Activated T-helper 1 cell treated with anti-CD3 and anti-CD28 coated beads, Interleukin-12 subunit alpha, Interleukin-12 subunit beta, Interleukin-2, Interleukin-4 antibody, amounts not matched to agents 30 ng/mL and 10 ng/mL and 1 ng/mL, durations not matched to agents 14 hours and 24 hours and 36 hours (primary cell): ENCODE measurements at regions not wholly inside any gene's neighbourhood (a gene's known extent, or its start where the extent isn't known, plus 50 kb on each side); places are given as distances from the start of the nearest gene placed in this dataset.
"Not testable (repeated sequence)": the region's sequence is repeated elsewhere in the genome, so short reads cannot be mapped to it uniquely, and the experiment has no call there.

Experiments used
- DNase-seq: peaks from one replicate; pipeline ENCODE4 v3.0.0; 2021; ENCODE audit warnings: low spot score
- H3K27ac Mint-ChIP-seq: one replicate; pipeline ENCODE4 v1.8.0; 2021; ENCODE audit warnings: mild to moderate bottlenecking, mixed read lengths
- H3K27me3 Mint-ChIP-seq: one replicate; pipeline ENCODE4 v1.8.0; 2022; ENCODE audit warnings: mild to moderate bottlenecking, moderate library complexity, mixed read lengths; ENCODE audit not compliant: insufficient read depth
- H3K36me3 Mint-ChIP-seq: one replicate; pipeline ENCODE4 v1.8.0; 2021; ENCODE audit warnings: low read depth, mixed read lengths
- H3K4me1 Mint-ChIP-seq: one replicate; pipeline ENCODE4 v1.8.0; 2021; ENCODE audit warnings: low read depth, mixed read lengths
- H3K4me3 Mint-ChIP-seq: one replicate; pipeline ENCODE4 v1.8.0; 2021; ENCODE audit warnings: mild to moderate bottlenecking, moderate library complexity, mixed read lengths
- H3K9me3 Mint-ChIP-seq: one replicate; pipeline ENCODE4 v1.8.0; 2021; ENCODE audit warnings: mixed read lengths
- intact Hi-C: fragments of 100-400 bp; cut with micrococcal nuclease; formaldehyde crosslinking; loops from one replicate; pipeline ENCODE4 v1.15.1; 2024

GRCh38 chr18:4781873-4782272 lies 326.8 kb upstream of the DLGAP1 start:
- Mint-ChIP-seq H3K4me3 (no peak overlapping the region), H3K9me3 (peaks cover 6% of the 10 kb centered on the region), H3K27ac (no peak overlapping the region), H3K4me1 (no peaks in the 10 kb centered on the region), H3K36me3 (no peaks in the 10 kb centered on the region), H3K27me3 (no peaks in the 10 kb centered on the region)
- intact Hi-C loops = no loop called here
- DNase-seq = no peak

GRCh38 chr18:4765401-4765800 lies 310.3 kb upstream of the DLGAP1 start:
- Mint-ChIP-seq H3K9me3 (peaks cover 12% of the 10 kb centered on the region), H3K4me3 (no peak overlapping the region), H3K36me3 (no peaks in the 10 kb centered on the region), H3K27ac (no peak overlapping the region), H3K27me3 (no peaks in the 10 kb centered on the region), H3K4me1 (no peaks in the 10 kb centered on the region)
- DNase-seq = no peak
- intact Hi-C loops = no loop called here

GRCh38 chr18:4762330-4762729 lies 307.2 kb upstream of the DLGAP1 start:
- no peaks in the 10 kb centered on the region for H3K36me3 Mint-ChIP-seq

GRCh38 chr18:4758980-4759379 lies 303.9 kb upstream of the DLGAP1 start:
- H3K9me3 Mint-ChIP-seq = peaks cover 23% of the 10 kb centered on the region

More at GRCh38 chr18:4762330-4762729, 307.2 kb upstream of the DLGAP1 start:
- Mint-ChIP-seq H3K9me3 (peaks cover 15% of the 10 kb centered on the region), H3K4me1 (no peaks in the 10 kb centered on the region), H3K27ac (no peak overlapping the region), H3K4me3 (no peak overlapping the region), H3K27me3 (no peaks in the 10 kb centered on the region)
- no peak for DNase-seq
- intact Hi-C loops = no loop called here

GRCh38 chr18:4755848-4756247 lies 300.7 kb upstream of the DLGAP1 start:
- Mint-ChIP-seq H3K4me3 (no peak overlapping the region), H3K27ac (no peak overlapping the region)
- intact Hi-C loops = no loop called here

More at GRCh38 chr18:4758980-4759379, 303.9 kb upstream of the DLGAP1 start:
- no peaks in the 10 kb centered on the region for H3K36me3 Mint-ChIP-seq
- H3K4me1 Mint-ChIP-seq = no peaks in the 10 kb centered on the region
- intact Hi-C loops = no loop called here
- H3K27me3 Mint-ChIP-seq = no peaks in the 10 kb centered on the region
- H3K27ac Mint-ChIP-seq = no peak overlapping the region
- H3K4me3 Mint-ChIP-seq = no peak overlapping the region
- DNase-seq = no peak

GRCh38 chr18:4753151-4753550 lies 298.0 kb upstream of the DLGAP1 start:
- H3K4me1 Mint-ChIP-seq, H3K36me3 Mint-ChIP-seq, intact Hi-C loops, DNase-seq, H3K4me3 Mint-ChIP-seq, H3K27ac Mint-ChIP-seq, H3K27me3 Mint-ChIP-seq: not testable (repeated sequence)
- peaks cover 34% of the 10 kb centered on the region for H3K9me3 Mint-ChIP-seq

More at GRCh38 chr18:4755848-4756247, 300.7 kb upstream of the DLGAP1 start:
- DNase-seq = no peak
- peaks cover 28% of the 10 kb centered on the region for H3K9me3 Mint-ChIP-seq
- H3K36me3 Mint-ChIP-seq = no peaks in the 10 kb centered on the region
- H3K4me1 Mint-ChIP-seq = no peaks in the 10 kb centered on the region
- no peaks in the 10 kb centered on the region for H3K27me3 Mint-ChIP-seq

- Mint-ChIP-seq H3K27me3 (no peaks in the 10 kb centered on the region), H3K27ac (no peak overlapping the region), H3K9me3 (peaks cover 35% of the 10 kb centered on the region), H3K4me1 (no peaks in the 10 kb centered on the region), H3K36me3 (no peaks in the 10 kb centered on the region), H3K4me3 (no peak overlapping the region)
- intact Hi-C loops = no loop called here
- DNase-seq = no peak
These were observed 296.4 kb upstream of the DLGAP1 start for GRCh38 chr18:4751523-4751922.

GRCh38 chr18:4750393-4751346 lies 295.6 kb upstream of the DLGAP1 start:
- intact Hi-C loops = no loop called here
- DNase-seq = no peak
- no peaks in the 10 kb centered on the region for H3K4me1 Mint-ChIP-seq
- H3K4me3 Mint-ChIP-seq = no peak overlapping the region
- H3K36me3 Mint-ChIP-seq = no peaks in the 10 kb centered on the region
- no peaks in the 10 kb centered on the region for H3K27me3 Mint-ChIP-seq
- H3K27ac Mint-ChIP-seq = no peak overlapping the region
- H3K9me3 Mint-ChIP-seq = peaks cover 36% of the 10 kb centered on the region

- intact Hi-C loops = no loop called here
- H3K27ac Mint-ChIP-seq = no peak overlapping the region
- no peaks in the 10 kb centered on the region for H3K27me3 Mint-ChIP-seq
- H3K4me3 Mint-ChIP-seq = no peak overlapping the region
- H3K4me1 Mint-ChIP-seq = no peaks in the 10 kb centered on the region
- peaks cover 26% of the 10 kb centered on the region for H3K9me3 Mint-ChIP-seq
- no peaks in the 10 kb centered on the region for H3K36me3 Mint-ChIP-seq
- no peak for DNase-seq
These were observed 293.9 kb upstream of the DLGAP1 start for GRCh38 chr18:4748975-4749374.

- intact Hi-C loops = no loop called here
- DNase-seq = no peak
- no peak overlapping the region for H3K27ac Mint-ChIP-seq
- no peaks in the 10 kb centered on the region for H3K36me3 Mint-ChIP-seq
- H3K4me3 Mint-ChIP-seq = no peak overlapping the region
- H3K9me3 Mint-ChIP-seq = peaks cover 26% of the 10 kb centered on the region
- no peaks in the 10 kb centered on the region for H3K27me3 Mint-ChIP-seq
- no peaks in the 10 kb centered on the region for H3K4me1 Mint-ChIP-seq
These were observed 279.8 kb upstream of the DLGAP1 start for GRCh38 chr18:4734903-4735302.

GRCh38 chr18:4734021-4734420 lies 278.9 kb upstream of the DLGAP1 start:
- intact Hi-C loops = no loop called here
- H3K27ac Mint-ChIP-seq = no peak overlapping the region
- H3K4me1 Mint-ChIP-seq = no peaks in the 10 kb centered on the region
- no peak for DNase-seq
- H3K36me3 Mint-ChIP-seq = no peaks in the 10 kb centered on the region
- H3K4me3 Mint-ChIP-seq = no peak overlapping the region
- H3K27me3 Mint-ChIP-seq = no peaks in the 10 kb centered on the region
- H3K9me3 Mint-ChIP-seq = peaks cover 26% of the 10 kb centered on the region

GRCh38 chr18:4721545-4721944 lies 266.4 kb upstream of the DLGAP1 start:
- intact Hi-C loops = no loop called here
- Mint-ChIP-seq H3K27ac (no peak overlapping the region), H3K36me3 (no peaks in the 10 kb centered on the region), H3K4me3 (no peak overlapping the region), H3K9me3 (peaks cover 6% of the 10 kb centered on the region), H3K27me3 (no peaks in the 10 kb centered on the region), H3K4me1 (no peaks in the 10 kb centered on the region)
- no peak for DNase-seq

- peaks cover 6% of the 10 kb centered on the region for H3K9me3 Mint-ChIP-seq
- no peak overlapping the region for H3K27ac Mint-ChIP-seq
- no peaks in the 10 kb centered on the region for H3K27me3 Mint-ChIP-seq
- no peaks in the 10 kb centered on the region for H3K4me1 Mint-ChIP-seq
- intact Hi-C loops = no loop called here
- H3K36me3 Mint-ChIP-seq = no peaks in the 10 kb centered on the region
- DNase-seq = no peak
- H3K4me3 Mint-ChIP-seq = no peak overlapping the region
These were observed 265.4 kb upstream of the DLGAP1 start for GRCh38 chr18:4720518-4720917.
